ENCODE measurements at regions not wholly inside any gene's neighbourhood (a gene's known extent, or its start where the extent isn't known, plus 50 kb on each side); places are given as distances from the start of the nearest gene placed in this dataset.

DNA sequence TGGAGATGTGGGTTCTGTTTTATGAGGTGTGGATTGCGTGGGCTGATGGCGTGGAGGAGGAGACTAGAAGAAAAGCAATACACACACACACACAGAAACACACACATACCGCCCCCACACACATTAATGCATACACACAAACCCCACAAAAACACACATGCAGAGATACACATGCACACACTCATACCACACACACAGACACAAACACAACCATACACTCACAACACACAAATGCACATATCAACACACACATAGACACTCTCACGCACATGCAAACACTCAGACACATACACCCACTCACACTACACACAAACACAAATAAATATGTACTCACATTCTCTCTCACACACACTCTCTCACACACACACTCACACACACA is 75.7 kb upstream of the UBL3 start:
- TF ChIP-seq, protein P1, sequence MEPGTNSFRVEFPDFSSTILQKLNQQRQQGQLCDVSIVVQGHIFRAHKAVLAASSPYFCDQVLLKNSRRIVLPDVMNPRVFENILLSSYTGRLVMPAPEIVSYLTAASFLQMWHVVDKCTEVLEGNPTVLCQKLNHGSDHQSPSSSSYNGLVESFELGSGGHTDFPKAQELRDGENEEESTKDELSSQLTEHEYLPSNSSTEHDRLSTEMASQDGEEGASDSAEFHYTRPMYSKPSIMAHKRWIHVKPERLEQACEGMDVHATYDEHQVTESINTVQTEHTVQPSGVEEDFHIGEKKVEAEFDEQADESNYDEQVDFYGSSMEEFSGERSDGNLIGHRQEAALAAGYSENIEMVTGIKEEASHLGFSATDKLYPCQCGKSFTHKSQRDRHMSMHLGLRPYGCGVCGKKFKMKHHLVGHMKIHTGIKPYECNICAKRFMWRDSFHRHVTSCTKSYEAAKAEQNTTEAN (CRISPR knock-in tag; IDR thresholded peaks at IDR 0.05) = no peak
- TF ChIP-seq, protein P2, sequence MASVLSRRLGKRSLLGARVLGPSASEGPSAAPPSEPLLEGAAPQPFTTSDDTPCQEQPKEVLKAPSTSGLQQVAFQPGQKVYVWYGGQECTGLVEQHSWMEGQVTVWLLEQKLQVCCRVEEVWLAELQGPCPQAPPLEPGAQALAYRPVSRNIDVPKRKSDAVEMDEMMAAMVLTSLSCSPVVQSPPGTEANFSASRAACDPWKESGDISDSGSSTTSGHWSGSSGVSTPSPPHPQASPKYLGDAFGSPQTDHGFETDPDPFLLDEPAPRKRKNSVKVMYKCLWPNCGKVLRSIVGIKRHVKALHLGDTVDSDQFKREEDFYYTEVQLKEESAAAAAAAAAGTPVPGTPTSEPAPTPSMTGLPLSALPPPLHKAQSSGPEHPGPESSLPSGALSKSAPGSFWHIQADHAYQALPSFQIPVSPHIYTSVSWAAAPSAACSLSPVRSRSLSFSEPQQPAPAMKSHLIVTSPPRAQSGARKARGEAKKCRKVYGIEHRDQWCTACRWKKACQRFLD (CRISPR knock-in tag; IDR thresholded peaks at IDR 0.05) = no peak
- no peak for TF ChIP-seq KHSRP (IDR thresholded peaks at IDR 0.05)
- TF ChIP-seq RBBP5 (IDR thresholded peaks at IDR 0.05; ENCODE audit: borderline replicate concordance, insufficient read depth, low read length, poor library complexity, severe bottlenecking) = no peak
